ENCODE measurements at regions not wholly inside any gene's neighbourhood (a gene's known extent, or its start where the extent isn't known, plus 50 kb on each side); places are given as distances from the start of the nearest gene placed in this dataset.
"Not testable (repeated sequence)": the region's sequence is repeated elsewhere in the genome, so short reads cannot be mapped to it uniquely, and the experiment has no call there.

- DNase-seq, result no peak
Observed at GRCh38 chr5:136924490-136924889, 559.1 kb upstream of the TRPC7 start.

GRCh38 chr5:136910625-136911024 lies 545.3 kb upstream of the TRPC7 start:
- peak; percentile 7 for DNase-seq

- no peak for DNase-seq
Observed at GRCh38 chr5:136909906-136910305, 544.6 kb upstream of the TRPC7 start.

GRCh38 chr5:136907371-136907770 lies 542.0 kb upstream of the TRPC7 start:
- DNase-seq, result no peak

- DNase-seq, result no peak
Observed at GRCh38 chr5:136906545-136906944, 541.2 kb upstream of the TRPC7 start.

GRCh38 chr5:136905571-136905970 lies 540.2 kb upstream of the TRPC7 start:
- DNase-seq, result peak; percentile 3

- DNase-seq, result no peak
Observed at GRCh38 chr5:136894070-136894469, 528.7 kb upstream of the TRPC7 start.

- DNase-seq, result no peak
Observed at GRCh38 chr5:136892000-136892399, 526.7 kb upstream of the TRPC7 start.

GRCh38 chr5:136891175-136891972 lies 526.0 kb upstream of the TRPC7 start:
- DNase-seq, result no peak

- peak; percentile 50 for DNase-seq
Observed at GRCh38 chr5:136890431-136891148, 525.2 kb upstream of the TRPC7 start.

GRCh38 chr5:136886608-136887007 lies 521.3 kb upstream of the TRPC7 start:
- DNase-seq, result no peak

- DNase-seq, result peak; percentile 7
Observed at GRCh38 chr5:136864960-136865359, 499.6 kb upstream of the TRPC7 start.

GRCh38 chr5:136856648-136857047 lies 491.3 kb upstream of the TRPC7 start:
- no peak for DNase-seq

GRCh38 chr5:136853971-136854370 lies 488.6 kb upstream of the TRPC7 start:
- DNase-seq, result no peak

- no peak for DNase-seq
Observed at GRCh38 chr5:136840601-136841000, 475.3 kb upstream of the TRPC7 start.

- DNase-seq, result no peak
Observed at GRCh38 chr5:136836093-136836492, 470.7 kb upstream of the TRPC7 start.

GRCh38 chr5:136820848-136821247 lies 455.5 kb upstream of the TRPC7 start:
- DNase-seq, result no peak

- no peak for DNase-seq
Observed at GRCh38 chr5:136819526-136820302, 454.4 kb upstream of the TRPC7 start.

- DNase-seq, result no peak
Observed at GRCh38 chr5:136816327-136816726, 451.0 kb upstream of the TRPC7 start.

- DNase-seq, result no peak
Observed at GRCh38 chr5:136814619-136815378, 449.5 kb upstream of the TRPC7 start.

GRCh38 chr5:136812270-136812669 lies 446.9 kb upstream of the TRPC7 start:
- not testable (repeated sequence) for DNase-seq

- no peak for DNase-seq
Observed at GRCh38 chr5:136811551-136811950, 446.2 kb upstream of the TRPC7 start.

GRCh38 chr5:136811086-136811485 lies 445.7 kb upstream of the TRPC7 start:
- no peak for DNase-seq

Data from DMS79 treated with DMSO at 0.1 percent for 48 hours (cell line).